ENCODE measurements at regions not wholly inside any gene's neighbourhood (a gene's known extent, or its start where the extent isn't known, plus 50 kb on each side); places are given as distances from the start of the nearest gene placed in this dataset.

- Histone ChIP-seq H2AFZ (ENCODE audit: low read depth, low read length) (no peak overlapping the region), H3K79me2 (replicated peaks; ENCODE audit: insufficient read depth, low read length) (no peaks in the 10 kb centered on the region), H3K36me3 (ENCODE audit: insufficient read depth, low read length) (no peaks in the 10 kb centered on the region), H4K20me1 (ENCODE audit: insufficient read depth) (no peaks in the 10 kb centered on the region), H3K4me2 (ENCODE audit: low read length) (no peak overlapping the region), H3K9ac (ENCODE audit: low read length) (no peak overlapping the region), H3F3A (ENCODE audit: insufficient read depth, low read length, poor library complexity, severe bottlenecking) (no peaks in the 10 kb centered on the region), H3K9me3 (ENCODE audit: low read length) (no peaks in the 10 kb centered on the region), H3K9me2 (ENCODE audit: insufficient read depth, low read length) (no peaks in the 10 kb centered on the region), H3K27me3 (ENCODE audit: insufficient read depth, low read depth, low read length) (no peaks in the 10 kb centered on the region), H3K27ac (ENCODE audit: low read length) (no peak overlapping the region), H3K4me3 (ENCODE audit: low read length) (no peak overlapping the region)
- TF ChIP-seq SMC3 (conservative IDR thresholded peaks at IDR 0.05; ENCODE audit: poor library complexity) = no peak
- no peak for TF ChIP-seq RAD21 (conservative IDR thresholded peaks at IDR 0.05)
- no peak for TF ChIP-seq POLR2AphosphoS5 (IDR thresholded peaks at IDR 0.05)
- TF ChIP-seq REST (IDR thresholded peaks at IDR 0.05; ENCODE audit: borderline replicate concordance) = no peak
- TF ChIP-seq CTCF (IDR thresholded peaks at IDR 0.05; ENCODE audit: poor library complexity, severe bottlenecking) = no peak
- TF ChIP-seq MXI1 (conservative IDR thresholded peaks at IDR 0.05; ENCODE audit: poor library complexity, severe bottlenecking) = no peak
- TF ChIP-seq TAF1 (IDR thresholded peaks at IDR 0.05; ENCODE audit: low read depth) = no peak
- TF ChIP-seq EP300 (conservative IDR thresholded peaks at IDR 0.05; ENCODE audit: poor library complexity, severe bottlenecking) = no peak
- TF ChIP-seq EZH2 (IDR thresholded peaks at IDR 0.05; ENCODE audit: borderline replicate concordance, insufficient read depth, low read length, poor library complexity, severe bottlenecking) = no peak
These were observed 962.0 kb downstream of the PLA2G4A start for GRCh38 chr1:187790724-187791123.

GRCh38 chr1:187794561-187794960, 965.8 kb downstream of the PLA2G4A start:
- Histone ChIP-seq H2AFZ (ENCODE audit: low read depth, low read length) (no peak overlapping the region), H4K20me1 (ENCODE audit: insufficient read depth) (no peaks in the 10 kb centered on the region), H3K27ac (ENCODE audit: low read length) (no peak overlapping the region), H3K9ac (ENCODE audit: low read length) (no peak overlapping the region), H3K36me3 (ENCODE audit: insufficient read depth, low read length) (no peaks in the 10 kb centered on the region), H3F3A (ENCODE audit: insufficient read depth, low read length, poor library complexity, severe bottlenecking) (no peaks in the 10 kb centered on the region), H3K4me2 (ENCODE audit: low read length) (no peak overlapping the region), H3K4me3 (ENCODE audit: low read length) (no peak overlapping the region), H3K79me2 (replicated peaks; ENCODE audit: insufficient read depth, low read length) (no peaks in the 10 kb centered on the region), H3K9me3 (ENCODE audit: low read length) (no peaks in the 10 kb centered on the region), H3K9me2 (ENCODE audit: insufficient read depth, low read length) (no peaks in the 10 kb centered on the region), H3K27me3 (ENCODE audit: insufficient read depth, low read depth, low read length) (no peaks in the 10 kb centered on the region)
- no peak for TF ChIP-seq MXI1 (conservative IDR thresholded peaks at IDR 0.05; ENCODE audit: poor library complexity, severe bottlenecking)
- no peak for TF ChIP-seq TAF1 (IDR thresholded peaks at IDR 0.05; ENCODE audit: low read depth)
- TF ChIP-seq CTCF (IDR thresholded peaks at IDR 0.05; ENCODE audit: poor library complexity, severe bottlenecking) = no peak
- no peak for TF ChIP-seq POLR2AphosphoS5 (IDR thresholded peaks at IDR 0.05)
- no peak for TF ChIP-seq RAD21 (conservative IDR thresholded peaks at IDR 0.05)
- TF ChIP-seq SMC3 (conservative IDR thresholded peaks at IDR 0.05; ENCODE audit: poor library complexity) = no peak
- no peak for TF ChIP-seq EZH2 (IDR thresholded peaks at IDR 0.05; ENCODE audit: borderline replicate concordance, insufficient read depth, low read length, poor library complexity, severe bottlenecking)
- TF ChIP-seq REST (IDR thresholded peaks at IDR 0.05; ENCODE audit: borderline replicate concordance) = no peak
- TF ChIP-seq EP300 (conservative IDR thresholded peaks at IDR 0.05; ENCODE audit: poor library complexity, severe bottlenecking) = no peak
